Dedifferentiated amniotic fluid mesenchymal stem cell (primary cell): ENCODE measurements at regions not wholly inside any gene's neighbourhood (a gene's known extent, or its start where the extent isn't known, plus 50 kb on each side); places are given as distances from the start of the nearest gene placed in this dataset.

Experiments
- DNase-seq: peaks from one replicate; pipeline ENCODE4 v3.0.0-alpha.2; 2016; ENCODE audit errors: extremely low spot score

- DNase-seq: no peak
Observed at GRCh38 chr11:104338186-104338585, 174.2 kb upstream of the PDGFD start.

- DNase-seq: no peak
Observed at GRCh38 chr11:104337273-104337672, 173.3 kb upstream of the PDGFD start.

GRCh38 chr11:104333977-104334376, 170.0 kb upstream of the PDGFD start:
- DNase-seq: no peak

GRCh38 chr11:104332110-104332509, 168.2 kb upstream of the PDGFD start:
- DNase-seq: no peak

- no peak for DNase-seq
Observed at GRCh38 chr11:104329078-104329665, 165.2 kb upstream of the PDGFD start.

GRCh38 chr11:104328512-104328907, 164.6 kb upstream of the PDGFD start:
- no peak for DNase-seq

- DNase-seq: no peak
Observed at GRCh38 chr11:104327861-104328511, 164.0 kb upstream of the PDGFD start.

- DNase-seq: no peak
Observed at GRCh38 chr11:104325093-104325492, 161.1 kb upstream of the PDGFD start.

- DNase-seq: no peak
Observed at GRCh38 chr11:104324276-104324675, 160.3 kb upstream of the PDGFD start.

GRCh38 chr11:104323841-104324240, 159.9 kb upstream of the PDGFD start:
- no peak for DNase-seq

- no peak for DNase-seq
Observed at GRCh38 chr11:104322696-104323095, 158.7 kb upstream of the PDGFD start.

- no peak for DNase-seq
Observed at GRCh38 chr11:104320956-104321355, 157.0 kb upstream of the PDGFD start.

- no peak for DNase-seq
Observed at GRCh38 chr11:104320097-104320496, 156.2 kb upstream of the PDGFD start.

- DNase-seq: no peak
Observed at GRCh38 chr11:104319396-104319795, 155.4 kb upstream of the PDGFD start.

- DNase-seq: no peak
Observed at GRCh38 chr11:104306862-104307474, 143.0 kb upstream of the PDGFD start.

- DNase-seq: no peak
Observed at GRCh38 chr11:104301776-104302175, 137.8 kb upstream of the PDGFD start.

GRCh38 chr11:104291646-104292045, 127.7 kb upstream of the PDGFD start:
- DNase-seq: no peak

- DNase-seq: no peak
Observed at GRCh38 chr11:104286129-104286528, 122.2 kb upstream of the PDGFD start.

- DNase-seq: no peak
Observed at GRCh38 chr11:104279587-104279986, 115.6 kb upstream of the PDGFD start.

- DNase-seq: no peak
Observed at GRCh38 chr11:104275992-104276391, 112.0 kb upstream of the PDGFD start.

- DNase-seq: no peak
Observed at GRCh38 chr11:104260456-104260855, 96.5 kb upstream of the PDGFD start.

- DNase-seq: no peak
Observed at GRCh38 chr11:104259121-104259610, 95.2 kb upstream of the PDGFD start.

- no peak for DNase-seq
Observed at GRCh38 chr11:104256525-104256924, 92.6 kb upstream of the PDGFD start.
